SK-N-SH treated with all-trans-retinoic acid at 6 μM for 48 hours (cell line): ENCODE measurements at regions not wholly inside any gene's neighbourhood (a gene's known extent, or its start where the extent isn't known, plus 50 kb on each side); places are given as distances from the start of the nearest gene placed in this dataset.

ENCODE experiments used
- ATAC-seq: fragments of 200-7000 bp; cut with Tn5 transposase; 3 replicates; pipeline ENCODE4 v1.9.1; 2020; ENCODE audit warnings: mild to moderate bottlenecking, moderate library complexity
- ARNTL ChIP-seq: fragments of 450-650 bp; formaldehyde crosslinking; IDR thresholded peaks from 2 replicates; pipeline ENCODE4 v1.5.0; 2020; ENCODE audit warnings: low read depth, mild to moderate bottlenecking, moderate library complexity, borderline replicate concordance
- BACH2 ChIP-seq: fragments of 250-450 bp; sonication (Bioruptor Pico); IDR thresholded peaks from 2 replicates; pipeline ENCODE4 v1.9.0; 2021; ENCODE audit warnings: mild to moderate bottlenecking, borderline replicate concordance
- CSDC2 ChIP-seq: fragments of 250-450 bp; sonication (Bioruptor Pico); IDR thresholded peaks from 2 replicates; pipeline ENCODE4 v1.5.0; 2020; ENCODE audit warnings: mild to moderate bottlenecking, moderate library complexity
- CSRNP3 ChIP-seq: fragments of 250-450 bp; sonication (Bioruptor Pico); IDR thresholded peaks from 2 replicates; pipeline ENCODE4 v1.5.1; 2021; ENCODE audit warnings: mild to moderate bottlenecking, moderate library complexity
- ESRRG ChIP-seq: fragments of 250-450 bp; sonication (Bioruptor Pico); IDR thresholded peaks from 2 replicates; pipeline ENCODE4 v1.6.1; 2021; ENCODE audit warnings: mild to moderate bottlenecking
- GLIS3 ChIP-seq: fragments of 250-450 bp; sonication (Bioruptor Pico); IDR thresholded peaks from 2 replicates; pipeline ENCODE4 v1.5.0; 2020; ENCODE audit warnings: mild to moderate bottlenecking, moderate library complexity
- ISL1 ChIP-seq: fragments of 250-450 bp; sonication (Bioruptor Pico); IDR thresholded peaks from 2 replicates; pipeline ENCODE4 v2.1.2; 2022; ENCODE audit warnings: mild to moderate bottlenecking, moderate library complexity
- OSR1 ChIP-seq: fragments of 250-450 bp; sonication (Bioruptor Pico); IDR thresholded peaks from 2 replicates; pipeline ENCODE4 v1.8.0; 2022; ENCODE audit warnings: moderate library complexity, mild to moderate bottlenecking, inconsistent platforms
- PATZ1 ChIP-seq: fragments of 250-450 bp; sonication (Bioruptor Pico); IDR thresholded peaks from 2 replicates; pipeline ENCODE4 v1.8.0; 2020; ENCODE audit warnings: mild to moderate bottlenecking, moderate library complexity, borderline replicate concordance
- POU6F1 ChIP-seq: fragments of 250-450 bp; sonication (Bioruptor Pico); IDR thresholded peaks from 2 replicates; pipeline ENCODE4 v1.8.0; 2021; ENCODE audit warnings: low read depth, mild to moderate bottlenecking, moderate library complexity, borderline replicate concordance
- PPARA ChIP-seq: fragments of 250-450 bp; sonication (Bioruptor Pico); IDR thresholded peaks from 2 replicates; pipeline ENCODE4 v1.5.0; 2020; ENCODE audit warnings: mild to moderate bottlenecking, borderline replicate concordance
- RARB ChIP-seq: fragments of 250-450 bp; sonication (Bioruptor Pico); IDR thresholded peaks from 2 replicates; pipeline ENCODE4 v1.8.0; 2021; ENCODE audit warnings: mild to moderate bottlenecking, moderate library complexity
- SNAI2 ChIP-seq: fragments of 250-450 bp; sonication (Bioruptor Pico); IDR thresholded peaks from 2 replicates; pipeline ENCODE4 v1.5.0; 2020; ENCODE audit warnings: mild to moderate bottlenecking, moderate library complexity
- TCF4 ChIP-seq: fragments of 250-450 bp; sonication (Bioruptor Pico); IDR thresholded peaks from 2 replicates; pipeline ENCODE4 v1.8.0; 2021; ENCODE audit warnings: mild to moderate bottlenecking, moderate library complexity, borderline replicate concordance
- TOX ChIP-seq: fragments of 250-450 bp; sonication (Bioruptor Pico); IDR thresholded peaks from 2 replicates; pipeline ENCODE4 v1.8.0; 2021; ENCODE audit warnings: mild to moderate bottlenecking, moderate library complexity, borderline replicate concordance
- TSHZ2 ChIP-seq: fragments of 250-450 bp; sonication (Bioruptor Pico); IDR thresholded peaks from 2 replicates; pipeline ENCODE4 v1.5.0; 2020; ENCODE audit warnings: mild to moderate bottlenecking, moderate library complexity
- ZFP3 ChIP-seq: fragments of 250-450 bp; sonication (Bioruptor Pico); IDR thresholded peaks from 2 replicates; pipeline ENCODE4 v1.5.0; 2020; ENCODE audit warnings: mild to moderate bottlenecking, moderate library complexity
- ZFP30 ChIP-seq: fragments of 450-650 bp; formaldehyde crosslinking; IDR thresholded peaks from 2 replicates; pipeline ENCODE4 v1.5.0; 2022; ENCODE audit warnings: mild to moderate bottlenecking, moderate library complexity
- ZNF565 ChIP-seq: fragments of 450-650 bp; formaldehyde crosslinking; conservative IDR thresholded peaks from 2 replicates; pipeline ENCODE4 v1.5.0; 2020; ENCODE audit warnings: low read depth, mild to moderate bottlenecking, moderate library complexity
- ZNF70 ChIP-seq: fragments of 450-650 bp; formaldehyde crosslinking; IDR thresholded peaks from 2 replicates; pipeline ENCODE4 v1.5.0; 2020; ENCODE audit warnings: mild to moderate bottlenecking, moderate library complexity
- ZNF8 ChIP-seq: fragments of 450-650 bp; formaldehyde crosslinking; IDR thresholded peaks from 2 replicates; pipeline ENCODE4 v1.5.0; 2020; ENCODE audit warnings: mild to moderate bottlenecking, moderate library complexity

GRCh38 chr14:98959410-98959809 lies 312.6 kb downstream of the BCL11B start:
- no peak for TF ChIP-seq PPARA (CRISPR knock-in tag)
- no peak for TF ChIP-seq GLIS3 (CRISPR knock-in tag)
- no peak for TF ChIP-seq CSDC2 (CRISPR knock-in tag)
- no peak for TF ChIP-seq SNAI2
- TF ChIP-seq, all 23 proteins: peak for 0
- no peak for ATAC-seq

- no peak for TF ChIP-seq PATZ1 (CRISPR knock-in tag)
- no peak for TF ChIP-seq ISL1 (CRISPR knock-in tag)
- TF ChIP-seq CSRNP3 (CRISPR knock-in tag) = no peak
- TF ChIP-seq SNAI2 = no peak
- TF ChIP-seq TCF4 (CRISPR knock-in tag) = no peak
- TF ChIP-seq ZFP3 = no peak
These were observed 311.9 kb downstream of the BCL11B start for GRCh38 chr14:98959958-98960616.

GRCh38 chr14:98960617-98961013 lies 311.4 kb downstream of the BCL11B start:
- no peak for ATAC-seq
- TF ChIP-seq ARNTL (CRISPR knock-in tag) (no peak), RARB (no peak), CSDC2 (CRISPR knock-in tag) (no peak), GLIS3 (CRISPR knock-in tag) (no peak), ZNF70 (CRISPR knock-in tag) (no peak), TSHZ2 (CRISPR knock-in tag) (no peak), TCF4 (CRISPR knock-in tag) (no peak), POU6F1 (CRISPR knock-in tag) (no peak), TOX (CRISPR knock-in tag) (no peak), SNAI2 (no peak), ZFP30 (CRISPR knock-in tag) (no peak), ZFP3 (no peak), OSR1 (CRISPR knock-in tag) (no peak), BACH2 (no peak), ESRRG (CRISPR knock-in tag) (no peak), ZNF8 (CRISPR knock-in tag) (no peak)

More at GRCh38 chr14:98959958-98960616, 311.9 kb downstream of the BCL11B start:
- no peak for ATAC-seq

- no peak for ATAC-seq
- no peak for TF ChIP-seq ESRRG (CRISPR knock-in tag)
- TF ChIP-seq ZNF8 (CRISPR knock-in tag) = no peak
- no peak for TF ChIP-seq ZFP30 (CRISPR knock-in tag)
- TF ChIP-seq CSDC2 (CRISPR knock-in tag) = no peak
- TF ChIP-seq ISL1 (CRISPR knock-in tag) = no peak
- TF ChIP-seq CSRNP3 (CRISPR knock-in tag) = no peak
- TF ChIP-seq PPARA (CRISPR knock-in tag) = no peak
- TF ChIP-seq POU6F1 (CRISPR knock-in tag) = no peak
- no peak for TF ChIP-seq ZNF70 (CRISPR knock-in tag)
- no peak for TF ChIP-seq ZNF565 (CRISPR knock-in tag)
- no peak for TF ChIP-seq ZFP3
- no peak for TF ChIP-seq PATZ1 (CRISPR knock-in tag)
- no peak for TF ChIP-seq TOX (CRISPR knock-in tag)
- TF ChIP-seq RARB = no peak
- TF ChIP-seq OSR1 (CRISPR knock-in tag) = no peak
- TF ChIP-seq ARNTL (CRISPR knock-in tag) = no peak
- TF ChIP-seq BACH2 = no peak
These were observed 310.8 kb downstream of the BCL11B start for GRCh38 chr14:98961191-98961590.
